ELR (cell line): ENCODE measurements at regions not wholly inside any gene's neighbourhood (a gene's known extent, or its start where the extent isn't known, plus 50 kb on each side); places are given as distances from the start of the nearest gene placed in this dataset.

ENCODE experiments used
- DNase-seq: peaks from one replicate; pipeline ENCODE4 v3.0.0-alpha.2; 2015; ENCODE audit warnings: low read depth

GRCh38 chr1:187236676-187237075 lies 407.9 kb downstream of the PLA2G4A start:
- DNase-seq: peak; percentile 32

GRCh38 chr1:187237542-187237941 lies 408.8 kb downstream of the PLA2G4A start:
- peak; percentile 68 for DNase-seq

GRCh38 chr1:187241971-187242370 lies 413.2 kb downstream of the PLA2G4A start:
- no peak for DNase-seq

GRCh38 chr1:187244623-187245022 lies 415.9 kb downstream of the PLA2G4A start:
- DNase-seq: peak; percentile 21

- no peak for DNase-seq
Measured at GRCh38 chr1:187245201-187245600, 416.5 kb downstream of the PLA2G4A start.

GRCh38 chr1:187249196-187249595 lies 420.4 kb downstream of the PLA2G4A start:
- DNase-seq: no peak

GRCh38 chr1:187252923-187253322 lies 424.2 kb downstream of the PLA2G4A start:
- DNase-seq: no peak

- no peak for DNase-seq
Measured at GRCh38 chr1:187257476-187257875, 428.7 kb downstream of the PLA2G4A start.

GRCh38 chr1:187261637-187262036 lies 432.9 kb downstream of the PLA2G4A start:
- DNase-seq: no peak

GRCh38 chr1:187262731-187263130 lies 434.0 kb downstream of the PLA2G4A start:
- DNase-seq: no peak

- DNase-seq: peak; percentile 87
Measured at GRCh38 chr1:187264995-187265602, 436.4 kb downstream of the PLA2G4A start.

GRCh38 chr1:187266051-187266450 lies 437.3 kb downstream of the PLA2G4A start:
- no peak for DNase-seq

GRCh38 chr1:187267827-187268226 lies 439.1 kb downstream of the PLA2G4A start:
- DNase-seq: peak; percentile 25

GRCh38 chr1:187270256-187270655 lies 441.5 kb downstream of the PLA2G4A start:
- DNase-seq: peak; percentile 53

- no peak for DNase-seq
Measured at GRCh38 chr1:187275346-187275745, 446.6 kb downstream of the PLA2G4A start.

- no peak for DNase-seq
Measured at GRCh38 chr1:187275985-187276575, 447.3 kb downstream of the PLA2G4A start.

- no peak for DNase-seq
Measured at GRCh38 chr1:187276677-187277076, 447.9 kb downstream of the PLA2G4A start.

GRCh38 chr1:187280031-187280430 lies 451.3 kb downstream of the PLA2G4A start:
- no peak for DNase-seq

- no peak for DNase-seq
Measured at GRCh38 chr1:187281085-187281484, 452.3 kb downstream of the PLA2G4A start.

GRCh38 chr1:187283984-187284383 lies 455.2 kb downstream of the PLA2G4A start:
- no peak for DNase-seq

GRCh38 chr1:187294421-187295201 lies 465.9 kb downstream of the PLA2G4A start:
- peak; percentile 40 for DNase-seq

GRCh38 chr1:187300081-187300480 lies 471.3 kb downstream of the PLA2G4A start:
- DNase-seq: no peak

- no peak for DNase-seq
Measured at GRCh38 chr1:187306710-187307415, 478.1 kb downstream of the PLA2G4A start.
